ENCODE measurements at regions not wholly inside any gene's neighbourhood (a gene's known extent, or its start where the extent isn't known, plus 50 kb on each side); places are given as distances from the start of the nearest gene placed in this dataset.

DNA sequence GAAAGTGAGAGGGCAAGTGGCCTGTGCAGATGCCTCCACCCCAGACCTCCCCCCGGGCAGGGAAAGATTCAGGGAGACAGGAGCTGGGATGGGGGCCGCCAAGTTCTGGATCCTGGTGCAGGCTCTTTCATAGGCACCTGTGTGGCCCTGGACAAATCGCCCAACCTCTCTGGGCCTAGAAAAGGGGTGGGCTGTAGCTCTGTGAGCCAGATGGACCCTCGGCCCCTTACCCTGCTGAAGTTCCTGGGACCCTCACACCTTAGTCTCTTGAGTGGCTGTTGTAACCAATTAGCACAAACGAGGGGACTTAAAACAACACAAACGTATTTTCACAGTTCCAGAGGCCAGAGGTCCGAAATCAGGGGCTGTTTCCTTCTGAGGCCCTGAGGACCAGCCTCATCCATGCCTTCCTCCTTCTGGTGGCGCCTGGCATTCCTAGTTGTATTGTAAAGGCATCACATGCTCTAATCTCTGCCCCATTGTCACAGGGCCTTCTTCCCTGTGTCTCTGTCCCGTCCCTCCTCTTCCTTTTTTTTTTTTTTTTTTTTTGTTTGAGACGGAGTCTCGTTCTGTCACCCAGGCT lies 352.6 kb downstream of the SEC14L1 start:
- DNase-seq: peak; percentile 2

DNA sequence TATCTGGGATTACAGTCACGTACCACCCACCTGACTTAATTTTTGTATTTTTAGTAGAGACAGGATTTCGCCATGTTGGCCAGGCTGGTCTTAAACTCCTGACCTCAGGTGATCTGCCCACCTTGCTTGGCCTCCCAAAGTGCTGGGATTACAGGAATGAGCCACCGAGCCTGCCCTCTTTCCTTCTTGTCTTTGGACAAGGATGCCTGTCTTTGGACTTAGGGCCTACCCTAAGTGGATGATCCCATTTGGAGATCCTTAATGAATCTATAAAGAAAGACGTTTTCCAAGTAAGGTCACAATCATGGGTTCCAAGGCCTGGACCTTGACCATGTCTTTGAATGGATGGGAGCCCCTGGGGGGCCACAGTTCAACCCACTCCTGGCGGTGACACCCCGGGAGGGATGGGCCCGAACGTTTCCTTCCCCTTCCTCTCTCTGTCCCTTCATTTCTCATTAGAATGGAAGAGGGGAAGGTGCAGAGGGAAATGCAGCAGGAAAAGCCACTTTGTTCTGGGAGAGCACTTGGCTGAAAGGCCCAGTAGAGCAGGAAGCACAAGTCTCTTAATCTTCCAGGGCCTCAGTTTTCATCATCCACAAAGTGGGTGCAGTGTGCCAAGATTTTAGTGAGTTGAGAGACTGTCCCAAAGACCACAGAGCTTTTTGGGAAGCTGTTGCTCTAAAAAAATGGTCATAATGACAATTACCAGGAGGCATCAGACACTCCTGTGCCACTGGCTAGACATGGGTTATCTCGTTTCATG lies 353.3 kb downstream of the SEC14L1 start:
- DNase-seq: no peak

DNA sequence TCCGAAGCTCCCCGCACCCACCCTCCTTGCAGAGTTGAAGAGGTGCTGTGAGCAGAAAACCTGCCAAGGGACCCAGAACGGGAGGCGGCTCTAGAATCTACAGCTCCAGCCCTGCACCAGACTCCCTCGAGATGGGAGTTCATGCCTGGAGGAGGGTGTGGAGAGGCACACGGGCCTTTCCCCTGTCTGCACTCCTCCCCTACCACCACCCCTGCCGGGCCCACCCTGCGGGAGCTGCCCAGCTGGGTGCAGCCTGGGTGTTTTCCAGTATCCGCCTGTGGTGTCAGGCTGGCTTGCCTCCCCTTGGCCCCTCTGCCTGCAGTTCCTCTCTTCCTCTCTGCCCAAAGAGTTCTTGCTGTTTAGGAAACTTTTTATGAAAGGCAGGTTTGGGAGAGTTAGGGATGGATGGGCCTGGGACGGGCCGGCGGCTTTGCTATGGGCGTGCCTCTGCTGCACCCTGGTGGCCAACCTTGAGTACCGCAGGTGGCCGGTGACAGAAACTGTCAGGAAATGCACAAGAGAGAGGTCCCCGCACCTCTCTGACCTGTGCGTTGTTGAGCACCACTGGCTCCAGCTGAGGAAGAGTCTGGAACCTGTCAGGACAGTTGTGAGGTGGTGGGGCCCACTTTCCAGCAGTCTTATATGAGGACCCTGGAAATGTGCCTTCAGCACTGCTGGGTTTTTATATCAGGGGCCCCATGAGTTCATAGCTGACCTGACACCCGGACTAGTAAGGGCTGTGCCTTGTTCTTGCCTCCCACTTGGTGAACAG lies 354.1 kb downstream of the SEC14L1 start:
- DNase-seq: peak; percentile 81

GRCh38 chr17:77495575-77495974 lies 354.8 kb downstream of the SEC14L1 start:
- no peak for DNase-seq

- no peak for DNase-seq
These were observed 355.6 kb downstream of the SEC14L1 start for GRCh38 chr17:77496401-77496801.

DNA sequence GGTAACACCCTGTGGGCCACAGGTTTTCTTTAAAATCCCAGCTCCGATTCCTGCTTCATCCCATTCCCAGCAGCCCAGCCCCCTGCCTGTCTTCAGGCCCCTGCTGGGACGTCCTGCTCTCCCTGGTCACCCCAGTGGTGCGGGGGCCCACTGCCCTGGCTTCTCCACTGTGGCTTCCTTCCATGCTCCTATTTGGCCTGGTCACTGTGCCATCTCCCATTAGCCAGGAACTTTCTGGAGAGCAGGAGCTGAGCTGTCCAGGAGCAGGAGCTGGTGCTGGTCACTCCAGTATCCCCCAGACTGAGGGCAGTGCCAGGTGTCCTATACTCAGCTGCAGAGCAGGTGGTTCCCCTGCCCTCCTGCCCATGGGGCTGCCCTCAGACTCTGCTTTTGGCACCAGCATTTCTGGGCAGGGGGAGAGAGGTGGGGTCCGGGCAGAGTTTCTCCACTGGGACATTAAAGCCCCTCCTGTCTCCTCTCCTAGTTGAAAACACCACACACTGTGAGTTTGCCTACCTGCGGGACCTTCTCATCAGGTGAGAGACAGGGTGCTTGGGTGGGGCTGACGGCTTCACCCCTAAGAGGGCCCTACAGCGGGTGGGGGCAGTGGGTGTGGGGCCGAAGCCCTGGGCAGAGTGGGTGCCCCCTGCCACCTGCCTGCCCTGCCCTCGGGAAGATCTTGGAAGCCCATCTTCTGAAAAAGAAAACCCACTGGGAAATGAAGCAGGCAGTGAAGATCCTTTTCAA lies 356.2 kb downstream of the SEC14L1 start:
- no peak for DNase-seq

DNA sequence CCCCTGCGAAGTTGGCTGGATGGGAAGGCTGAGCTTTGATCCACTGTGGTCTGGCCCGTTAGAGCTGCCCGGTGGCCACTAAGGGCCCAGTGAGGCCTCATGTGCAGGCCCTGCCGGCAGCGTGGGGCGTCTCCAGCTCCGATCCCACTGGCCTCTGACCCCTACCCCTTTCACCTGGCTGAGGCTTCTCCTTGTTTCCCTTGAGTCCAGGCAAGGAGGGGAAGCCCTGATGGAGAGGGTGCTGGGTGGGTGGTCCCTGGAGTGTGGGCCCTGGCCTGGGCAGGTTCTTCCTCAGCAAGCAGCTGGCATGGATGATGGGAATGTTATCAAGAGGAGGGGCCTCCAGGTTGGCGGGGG lies 356.8 kb downstream of the SEC14L1 start:
- no peak for DNase-seq

- no peak for DNase-seq
These were observed 357.4 kb downstream of the SEC14L1 start for GRCh38 chr17:77498091-77498741.

DNA sequence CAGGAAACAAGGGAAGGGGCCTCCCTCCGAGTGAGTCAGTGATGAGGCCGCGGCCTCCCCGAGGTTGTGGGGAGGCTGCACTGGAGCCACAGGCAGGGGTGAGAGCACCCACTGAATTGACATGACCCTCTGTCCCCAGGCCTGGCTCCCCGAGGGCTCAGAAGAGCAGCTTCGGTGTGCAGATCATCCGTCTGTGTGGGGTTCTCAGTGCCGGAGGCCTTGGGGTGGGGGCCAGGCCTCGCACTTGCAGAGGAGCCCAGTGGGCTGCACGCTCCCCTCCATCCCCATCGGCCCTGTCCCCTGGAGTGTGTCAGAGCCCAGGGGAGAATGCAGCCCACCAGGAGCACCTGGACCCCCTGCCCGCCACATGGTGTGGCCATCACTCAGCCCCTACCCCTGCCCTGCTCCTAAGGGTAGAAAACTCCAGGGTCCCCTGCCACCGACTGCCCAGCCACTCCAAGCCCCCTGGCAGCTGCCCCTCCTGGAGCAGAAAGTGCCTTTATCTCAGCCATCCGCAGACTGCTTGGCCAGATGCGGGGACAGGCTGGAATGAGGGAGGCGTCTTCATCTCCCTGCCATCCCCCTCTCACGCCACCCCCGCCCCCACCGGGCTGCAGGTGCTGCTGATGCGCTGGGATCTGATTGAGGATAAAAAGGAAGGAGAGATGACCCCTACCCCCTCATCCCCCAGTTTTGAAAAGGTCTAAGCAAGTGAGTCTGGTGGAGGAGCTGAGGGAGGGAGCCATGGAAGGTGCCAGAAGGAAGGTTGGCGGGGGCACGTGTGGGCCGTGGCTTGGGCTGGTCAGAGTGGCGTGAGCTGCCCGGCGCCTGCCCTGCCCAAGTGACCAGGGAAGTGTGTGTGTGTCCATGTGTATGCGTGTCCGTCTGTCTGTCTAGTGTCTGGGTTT lies 358.3 kb downstream of the SEC14L1 start:
- no peak for DNase-seq

- DNase-seq: no peak
These were observed 359.1 kb downstream of the SEC14L1 start for GRCh38 chr17:77499699-77500435.

DNA sequence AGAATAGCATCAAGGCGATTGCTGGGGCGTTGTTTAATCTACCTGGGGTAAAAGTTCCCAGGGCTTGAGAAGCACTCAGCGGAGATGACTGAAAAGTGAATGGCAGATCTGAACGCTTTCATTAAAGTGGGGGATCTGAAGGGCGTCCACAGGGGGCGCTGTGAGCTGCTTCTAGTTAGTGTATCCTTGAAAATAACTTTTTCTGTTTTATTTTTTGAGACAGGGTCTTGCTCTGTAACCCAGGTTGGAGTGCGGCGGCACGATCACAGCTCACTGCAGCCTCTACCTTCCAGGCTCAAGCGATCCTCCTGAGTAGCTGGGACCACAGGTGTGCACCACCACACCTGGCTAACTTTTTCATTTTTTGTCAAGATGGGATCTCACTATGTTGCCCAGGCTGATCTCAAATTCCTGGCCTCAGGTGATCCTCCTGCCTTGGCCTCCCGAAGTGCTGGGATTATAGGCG lies 360.4 kb downstream of the SEC14L1 start:
- DNase-seq: peak; percentile 55

DNA sequence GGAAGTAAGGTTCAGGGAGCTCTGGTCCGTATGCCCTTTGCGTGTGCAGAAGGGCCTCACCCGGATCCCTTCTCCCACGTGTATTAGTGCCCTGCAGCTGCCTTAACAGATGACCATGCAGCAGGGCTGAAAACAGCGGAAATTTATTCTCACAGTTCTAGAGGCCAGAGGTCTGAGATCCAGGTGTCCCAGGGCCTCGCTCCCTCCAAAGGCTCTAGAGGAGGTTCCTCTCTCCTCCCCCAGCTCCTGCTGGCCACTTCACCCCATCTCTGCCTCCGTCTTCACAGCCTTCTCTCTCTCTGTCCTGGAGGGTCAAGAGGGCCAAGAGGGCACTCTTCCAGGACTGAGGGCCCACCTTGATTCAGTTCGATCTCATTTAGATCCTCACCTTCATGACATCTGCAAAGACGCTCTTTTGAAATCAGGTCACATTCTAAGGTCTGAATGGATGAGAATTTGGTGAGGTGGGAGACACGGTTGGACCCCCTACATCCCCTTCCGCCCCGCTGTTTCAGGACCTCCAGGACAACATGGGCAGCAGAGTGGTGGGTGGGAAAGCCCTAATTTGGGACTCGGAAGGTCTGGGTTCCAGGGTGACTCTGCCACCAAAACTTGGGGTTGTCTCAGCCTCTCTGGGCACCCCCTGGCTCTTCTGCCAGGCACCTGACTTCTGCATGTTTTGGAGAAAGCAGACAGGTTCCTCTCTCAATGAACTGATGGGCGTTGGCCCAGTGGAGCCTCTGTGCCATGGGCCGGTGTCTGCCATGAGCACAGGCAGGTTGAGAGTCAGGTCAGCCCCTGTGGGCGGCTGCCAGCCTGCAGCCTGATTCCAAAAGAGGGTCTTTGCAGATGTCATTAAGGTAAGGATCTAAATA lies 361.2 kb downstream of the SEC14L1 start:
- DNase-seq: no peak

DNA sequence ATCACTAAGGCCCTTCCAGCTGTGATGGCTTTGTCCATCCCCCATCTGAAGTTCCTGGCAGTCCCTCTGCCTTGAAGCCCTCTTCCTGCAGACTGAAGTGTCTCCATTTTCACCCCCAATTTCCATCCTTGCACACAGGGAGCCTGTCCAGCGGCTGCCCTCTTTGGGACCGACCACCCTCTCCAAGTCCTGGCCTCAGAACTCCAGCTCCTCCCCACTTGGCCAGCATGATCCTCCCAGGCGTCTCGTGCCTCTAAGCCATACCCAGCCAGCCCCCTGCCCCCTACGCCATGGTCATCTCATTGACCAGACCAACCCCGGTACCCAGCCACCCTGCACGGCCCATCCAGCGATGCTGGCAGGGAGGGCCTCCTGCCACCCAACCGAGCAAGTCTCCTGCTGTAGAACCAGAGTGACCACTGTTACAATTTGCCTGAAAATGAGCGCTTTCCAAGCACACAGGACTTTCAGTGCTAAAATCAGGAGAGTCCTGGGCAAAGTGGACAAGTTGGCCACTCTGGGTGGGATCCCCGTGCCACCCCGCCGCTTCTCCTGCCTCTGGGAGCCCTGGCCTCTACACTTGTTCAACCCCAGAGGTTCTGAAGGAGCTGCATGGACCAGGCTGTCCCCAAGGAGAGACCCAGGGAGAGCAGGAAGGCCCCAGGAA lies 362.0 kb downstream of the SEC14L1 start:
- DNase-seq: no peak

GRCh38 chr17:77503293-77503655 lies 362.5 kb downstream of the SEC14L1 start:
- DNase-seq: no peak

DNA sequence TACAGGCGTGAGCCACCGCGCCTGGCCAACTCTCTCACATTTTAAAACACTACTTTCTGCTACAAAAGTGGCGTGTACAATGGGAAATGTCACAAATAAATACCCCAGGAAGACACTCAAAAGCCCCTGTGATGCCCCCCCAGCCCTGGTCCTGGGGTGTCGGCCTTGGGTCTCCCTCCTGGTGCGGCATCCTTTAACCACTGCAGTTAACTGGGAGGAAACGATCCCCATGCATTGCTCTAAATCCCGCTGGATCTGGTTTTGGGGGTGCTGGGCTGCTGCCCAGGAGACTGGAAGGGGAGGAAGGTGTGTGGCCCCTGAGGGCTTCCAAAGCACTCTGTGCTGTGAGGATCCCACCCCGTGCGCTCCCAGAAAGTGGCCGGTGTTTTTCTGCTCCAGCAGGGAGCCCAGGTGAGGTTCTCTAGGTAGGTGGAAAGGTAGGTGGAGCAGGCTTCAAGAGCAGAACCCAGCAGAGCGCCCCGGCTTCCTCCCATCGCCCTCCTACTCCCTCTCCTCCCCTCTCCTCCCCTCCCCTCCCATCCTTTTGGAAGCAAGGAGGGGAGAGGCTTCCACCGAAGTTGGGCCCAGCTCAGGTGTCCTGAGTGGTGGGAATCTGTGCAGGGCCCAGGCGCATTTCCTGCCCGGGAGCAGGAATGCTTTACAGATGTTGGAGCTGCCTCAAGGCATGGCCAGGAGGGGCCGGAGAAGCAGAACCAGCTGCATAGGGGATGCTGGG lies 363.3 kb downstream of the SEC14L1 start:
- no peak for DNase-seq

DNA sequence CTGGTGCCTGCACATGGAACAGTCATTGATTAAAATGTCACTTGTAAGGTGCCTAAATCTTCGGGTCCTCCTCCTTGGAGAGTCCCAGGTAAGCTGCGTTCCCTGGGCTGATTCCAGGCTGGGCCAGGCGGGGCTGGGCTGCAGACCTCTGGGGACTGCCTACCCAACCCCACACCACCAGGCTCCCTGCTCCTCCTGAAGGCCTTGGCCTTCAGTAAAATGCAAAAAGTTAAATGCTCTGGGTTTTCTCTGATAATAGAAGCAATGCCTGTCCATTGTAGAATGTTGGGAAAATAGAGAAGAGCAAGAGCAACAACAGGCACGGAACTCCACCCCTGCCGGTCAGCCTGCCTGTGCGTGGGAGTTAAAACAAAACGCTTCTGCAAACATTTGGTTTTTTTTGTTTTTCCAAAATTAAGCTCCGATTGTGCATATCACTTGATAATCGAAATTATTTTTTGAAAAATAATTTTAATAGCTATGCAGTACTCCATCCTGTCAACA lies 363.9 kb downstream of the SEC14L1 start:
- DNase-seq: no peak

GRCh38 chr17:77505181-77505639 lies 364.4 kb downstream of the SEC14L1 start:
- no peak for DNase-seq

DNA sequence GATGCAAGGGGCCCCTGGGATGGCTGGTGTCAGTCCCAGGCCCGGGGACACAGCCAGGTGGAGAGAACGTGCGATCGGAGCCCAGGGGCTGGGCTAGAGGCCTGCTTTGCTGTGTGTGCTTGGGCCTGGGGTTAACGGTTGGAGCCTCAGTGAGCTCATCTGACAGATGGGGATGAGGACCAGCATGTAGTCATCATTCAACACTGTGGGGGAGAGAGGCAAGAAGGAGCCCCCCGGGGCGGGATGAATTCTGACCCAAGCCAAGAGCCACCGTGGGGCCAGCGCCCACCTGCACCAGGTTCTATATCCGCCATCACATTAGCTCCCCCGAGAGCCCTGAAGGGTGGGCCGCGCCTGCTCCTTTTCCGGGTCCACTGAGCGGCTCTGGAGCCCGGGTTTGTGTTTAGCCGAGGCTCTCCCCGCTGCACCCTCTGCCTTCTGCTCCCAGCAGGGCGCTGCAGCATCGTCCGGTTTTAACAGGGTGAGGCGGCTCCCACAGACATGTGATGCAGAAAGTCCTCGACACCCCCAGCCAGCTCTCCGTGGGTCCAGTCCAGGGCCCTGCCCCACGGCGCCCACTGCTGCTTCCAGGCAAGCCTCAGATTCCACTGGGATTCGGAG lies 365.7 kb downstream of the SEC14L1 start:
- no peak for DNase-seq

All from CD4-positive, alpha-beta T cell treated with Interleukin-6 for 4 hours (primary cell).